SU-DHL-6 (cell line): ENCODE measurements at regions not wholly inside any gene's neighbourhood (a gene's known extent, or its start where the extent isn't known, plus 50 kb on each side); places are given as distances from the start of the nearest gene placed in this dataset.

Experiments used
- H2AFZ ChIP-seq: fragments of 200-600 bp; sonication (generic); 2 replicates; pipeline ENCODE4 v1.6.1; 2014; ENCODE audit warnings: low read depth, mild to moderate bottlenecking, moderate library complexity, mixed read lengths, antibody characterized with exemption, low read length; ENCODE audit not compliant: severe bottlenecking
- H3F3A ChIP-seq: fragments of 200-600 bp; shearing (Covaris generic); 2 replicates; pipeline ENCODE4 v1.6.0; 2016; ENCODE audit warnings: antibody characterized with exemption, mild to moderate bottlenecking; ENCODE audit not compliant: insufficient read depth
- H3K27ac ChIP-seq: fragments of 200-600 bp; sonication (generic); 2 replicates; pipeline ENCODE4 v1.5.1; 2016; ENCODE audit warnings: low read depth, mild to moderate bottlenecking, low read length, moderate library complexity, mixed read lengths
- H3K27me3 ChIP-seq: fragments of 200-600 bp; sonication (generic), shearing (Covaris generic); 2 replicates; pipeline ENCODE4 v1.6.0; 2014; ENCODE audit warnings: mild to moderate bottlenecking, low read length
- H3K36me3 ChIP-seq: fragments of 200-600 bp; sonication (generic); 2 replicates; pipeline ENCODE4 v1.6.1; 2014; ENCODE audit warnings: mild to moderate bottlenecking, low read length, mixed read lengths
- H3K4me2 ChIP-seq: fragments of 300-600, 200-600 bp; shearing (Covaris generic), sonication (generic); 2 replicates; pipeline ENCODE4 v1.6.0; 2014; ENCODE audit warnings: low read length, low read depth, mild to moderate bottlenecking; ENCODE audit not compliant: poor library complexity, severe bottlenecking
- H3K4me3 ChIP-seq: fragments of 200-600 bp; sonication (generic); 2 replicates; pipeline ENCODE4 v1.5.1; 2014; ENCODE audit warnings: antibody characterized with exemption, low read length, mild to moderate bottlenecking, mixed read lengths; ENCODE audit not compliant: insufficient read depth, poor library complexity, severe bottlenecking
- H3K79me2 ChIP-seq: fragments of 200-600 bp; sonication (generic); 2 replicates; pipeline ENCODE4 v1.6.1; 2014; ENCODE audit warnings: mild to moderate bottlenecking, low read length, moderate library complexity; ENCODE audit not compliant: insufficient read depth
- H3K9ac ChIP-seq: fragments of 200-600 bp; sonication (generic); 2 replicates; pipeline ENCODE4 v1.7.0; 2014; ENCODE audit warnings: mild to moderate bottlenecking, low read length
- H3K9me2 ChIP-seq: fragments of 200-600 bp; sonication (generic); replicated peaks from 2 replicates; pipeline ENCODE4 v1.6.1; 2014; ENCODE audit warnings: low read length; ENCODE audit not compliant: insufficient read depth
- H3K9me3 ChIP-seq: fragments of 200-600 bp; sonication (generic); 2 replicates; pipeline ENCODE4 v1.6.1; 2014; ENCODE audit warnings: low read length, mixed read lengths; ENCODE audit not compliant: insufficient read depth
- H4K20me1 ChIP-seq: fragments of 200-600 bp; sonication (generic); 2 replicates; pipeline ENCODE4 v1.6.1; 2014; ENCODE audit warnings: low read depth, mild to moderate bottlenecking, antibody characterized with exemption, low read length, moderate library complexity, mixed read lengths
- EZH2phosphoT487 ChIP-seq: fragments of 200-600 bp; sonication (generic), shearing (Covaris generic); conservative IDR thresholded peaks from 2 replicates; pipeline ENCODE4 v1.6.1; 2018; ENCODE audit warnings: mild to moderate bottlenecking, antibody characterized with exemption, low read length, moderate library complexity, mixed read lengths
- TF ChIP-seq, protein P1 (sequence below): fragments of 200-600 bp; sonication (generic); IDR thresholded peaks from one replicate; pipeline ENCODE4 v1.5.1; 2017; ENCODE audit warnings: antibody characterized with exemption, mild to moderate bottlenecking, low read length, moderate library complexity; ENCODE audit not compliant: insufficient read depth, poor library complexity, severe bottlenecking

- Histone ChIP-seq H3K9me2 (no peaks in the 10 kb centered on the region), H3K36me3 (no peaks in the 10 kb centered on the region), H4K20me1 (no peaks in the 10 kb centered on the region), H3K27me3 (no peaks in the 10 kb centered on the region), H3K4me3 (no peak overlapping the region), H3K9me3 (no peaks in the 10 kb centered on the region), H3K9ac (no peak overlapping the region), H3F3A (no peaks in the 10 kb centered on the region), H3K4me2 (no peak overlapping the region), H3K79me2 (no peaks in the 10 kb centered on the region), H3K27ac (no peak overlapping the region), H2AFZ (no peak overlapping the region)
- TF ChIP-seq, protein P1, sequence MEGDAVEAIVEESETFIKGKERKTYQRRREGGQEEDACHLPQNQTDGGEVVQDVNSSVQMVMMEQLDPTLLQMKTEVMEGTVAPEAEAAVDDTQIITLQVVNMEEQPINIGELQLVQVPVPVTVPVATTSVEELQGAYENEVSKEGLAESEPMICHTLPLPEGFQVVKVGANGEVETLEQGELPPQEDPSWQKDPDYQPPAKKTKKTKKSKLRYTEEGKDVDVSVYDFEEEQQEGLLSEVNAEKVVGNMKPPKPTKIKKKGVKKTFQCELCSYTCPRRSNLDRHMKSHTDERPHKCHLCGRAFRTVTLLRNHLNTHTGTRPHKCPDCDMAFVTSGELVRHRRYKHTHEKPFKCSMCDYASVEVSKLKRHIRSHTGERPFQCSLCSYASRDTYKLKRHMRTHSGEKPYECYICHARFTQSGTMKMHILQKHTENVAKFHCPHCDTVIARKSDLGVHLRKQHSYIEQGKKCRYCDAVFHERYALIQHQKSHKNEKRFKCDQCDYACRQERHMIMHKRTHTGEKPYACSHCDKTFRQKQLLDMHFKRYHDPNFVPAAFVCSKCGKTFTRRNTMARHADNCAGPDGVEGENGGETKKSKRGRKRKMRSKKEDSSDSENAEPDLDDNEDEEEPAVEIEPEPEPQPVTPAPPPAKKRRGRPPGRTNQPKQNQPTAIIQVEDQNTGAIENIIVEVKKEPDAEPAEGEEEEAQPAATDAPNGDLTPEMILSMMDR, result no peak
- TF ChIP-seq EZH2phosphoT487, result no peak
Observed at GRCh38 chr15:62846131-62846804, 196.3 kb upstream of the TPM1 start.

- no peak overlapping the region for H3K9ac ChIP-seq
- no peaks in the 10 kb centered on the region for H3K79me2 ChIP-seq
- H3K9me2 ChIP-seq, result no peaks in the 10 kb centered on the region
- H3K4me3 ChIP-seq, result no peak overlapping the region
- TF ChIP-seq, protein P1, result no peak
- TF ChIP-seq EZH2phosphoT487, result no peak
- H4K20me1 ChIP-seq, result no peaks in the 10 kb centered on the region
- H3K4me2 ChIP-seq, result no peak overlapping the region
- H3K36me3 ChIP-seq, result no peaks in the 10 kb centered on the region
- no peaks in the 10 kb centered on the region for H3K27me3 ChIP-seq
- H2AFZ ChIP-seq, result no peak overlapping the region
- H3F3A ChIP-seq, result no peaks in the 10 kb centered on the region
- no peak overlapping the region for H3K27ac ChIP-seq
- H3K9me3 ChIP-seq, result no peaks in the 10 kb centered on the region
Observed at GRCh38 chr15:62846805-62847495, 195.6 kb upstream of the TPM1 start.

DNA sequence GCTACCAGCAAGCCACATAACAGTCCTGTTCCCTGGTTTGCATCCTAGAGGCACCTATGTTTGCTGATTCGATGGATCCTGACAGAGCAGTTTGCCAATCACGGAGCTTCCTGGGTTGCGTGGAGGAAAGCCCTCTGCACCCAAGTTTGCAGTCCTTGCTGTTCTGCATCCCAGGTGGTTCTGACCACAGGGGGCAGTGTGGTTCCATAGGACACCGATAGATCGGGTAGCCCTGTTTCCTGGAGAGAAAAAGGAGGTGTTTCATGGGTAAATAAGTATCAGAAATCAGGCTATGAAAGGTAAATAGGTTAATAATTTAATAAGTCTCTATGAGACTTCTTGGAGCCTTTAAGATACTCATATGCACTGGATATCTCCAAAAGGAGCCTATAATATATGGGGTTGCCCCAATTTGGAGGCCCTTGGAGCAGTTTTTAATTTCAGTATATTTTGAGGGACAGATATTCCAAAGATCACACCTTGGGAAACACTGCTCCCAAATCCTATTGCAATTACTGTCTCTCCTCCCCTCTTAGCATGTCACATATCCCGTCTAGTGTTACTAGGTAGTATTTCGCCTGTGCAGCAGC lies 194.6 kb upstream of the TPM1 start:
- TF ChIP-seq EZH2phosphoT487, result no peak
- TF ChIP-seq, protein P1, result peak; percentile 28
- Histone ChIP-seq H3K4me3 (no peak overlapping the region), H3F3A (no peaks in the 10 kb centered on the region), H3K27me3 (no peaks in the 10 kb centered on the region), H2AFZ (no peak overlapping the region), H3K36me3 (no peaks in the 10 kb centered on the region), H3K4me2 (no peak overlapping the region), H3K79me2 (no peaks in the 10 kb centered on the region), H3K27ac (no peak overlapping the region), H3K9me2 (no peaks in the 10 kb centered on the region), H4K20me1 (no peaks in the 10 kb centered on the region), H3K9ac (no peak overlapping the region), H3K9me3 (no peaks in the 10 kb centered on the region)
